Pulmonary artery endothelial cell (primary cell): ENCODE measurements at regions not wholly inside any gene's neighbourhood (a gene's known extent, or its start where the extent isn't known, plus 50 kb on each side); places are given as distances from the start of the nearest gene placed in this dataset.
"Not testable (repeated sequence)": the region's sequence is repeated elsewhere in the genome, so short reads cannot be mapped to it uniquely, and the experiment has no call there.

Experiments
- DNase-seq: peaks from one replicate; pipeline ENCODE4 v3.0.0-alpha.2; 2011; ENCODE audit warnings: low read depth, low spot score

- DNase-seq: no peak
Measured at GRCh38 chr12:30578426-30578825, 117.2 kb downstream of the IPO8 start.

DNA sequence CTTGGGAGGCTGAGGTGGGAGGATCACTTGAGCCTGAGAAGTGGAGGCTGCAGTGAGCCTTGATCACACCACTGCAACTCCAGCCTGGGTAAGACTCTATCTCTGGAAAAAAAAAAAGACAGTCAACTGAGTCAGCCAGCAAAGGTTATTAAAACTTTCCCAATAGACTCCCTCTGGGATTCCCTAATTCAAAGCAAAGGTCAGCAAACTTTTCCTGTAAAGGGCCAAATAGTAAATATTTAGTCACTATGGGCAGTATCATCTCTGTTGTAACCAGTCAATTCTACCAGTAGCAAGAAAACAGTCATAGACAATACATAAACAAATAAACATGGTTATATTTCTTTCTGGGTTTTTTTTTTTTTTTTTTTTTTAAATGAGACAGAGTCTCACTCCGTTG, 122.5 kb downstream of the IPO8 start:
- no peak for DNase-seq

- DNase-seq: no peak
Measured at GRCh38 chr12:30570211-30570890, 125.3 kb downstream of the IPO8 start.

- DNase-seq: no peak
Measured at GRCh38 chr12:30569426-30569825, 126.2 kb downstream of the IPO8 start.

DNA sequence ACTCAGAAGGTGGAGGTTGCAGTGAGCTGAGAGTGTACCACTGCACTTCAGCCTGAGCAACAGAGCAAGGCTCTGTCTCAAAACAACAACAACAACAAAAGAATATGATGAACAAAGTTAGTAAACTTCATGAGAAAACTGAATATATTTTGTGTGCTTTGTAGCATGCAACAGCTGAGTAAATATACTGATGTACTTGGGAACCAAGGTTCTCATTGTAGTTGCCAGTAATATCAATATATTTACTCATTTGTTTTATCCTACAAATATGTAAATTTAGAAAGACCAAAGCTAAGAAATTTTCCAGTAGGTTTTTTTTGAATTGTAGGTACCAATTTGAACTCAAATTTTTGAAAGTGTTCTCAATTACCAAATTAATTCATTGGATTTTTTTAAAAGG, 127.2 kb downstream of the IPO8 start:
- DNase-seq: no peak

GRCh38 chr12:30567082-30567481, 128.6 kb downstream of the IPO8 start:
- no peak for DNase-seq

DNA sequence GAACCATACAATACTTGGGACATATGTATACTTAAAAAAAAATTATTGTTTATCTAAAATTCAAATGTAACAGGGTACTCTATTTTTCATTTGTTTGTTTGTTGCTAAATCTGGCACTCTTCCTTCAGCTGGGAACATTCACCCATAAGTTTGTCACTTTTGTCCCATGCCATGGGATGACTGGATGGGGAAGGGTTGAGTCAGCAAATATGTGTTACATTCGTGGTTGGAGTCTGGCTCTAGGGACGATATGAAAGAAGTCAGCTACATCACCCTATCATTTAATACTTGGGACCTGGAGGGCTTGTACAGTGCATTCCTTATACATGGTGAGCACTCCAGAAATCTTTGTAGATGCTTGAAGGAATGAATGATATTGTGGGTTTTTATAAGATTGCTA, 131.3 kb downstream of the IPO8 start:
- DNase-seq: no peak

DNA sequence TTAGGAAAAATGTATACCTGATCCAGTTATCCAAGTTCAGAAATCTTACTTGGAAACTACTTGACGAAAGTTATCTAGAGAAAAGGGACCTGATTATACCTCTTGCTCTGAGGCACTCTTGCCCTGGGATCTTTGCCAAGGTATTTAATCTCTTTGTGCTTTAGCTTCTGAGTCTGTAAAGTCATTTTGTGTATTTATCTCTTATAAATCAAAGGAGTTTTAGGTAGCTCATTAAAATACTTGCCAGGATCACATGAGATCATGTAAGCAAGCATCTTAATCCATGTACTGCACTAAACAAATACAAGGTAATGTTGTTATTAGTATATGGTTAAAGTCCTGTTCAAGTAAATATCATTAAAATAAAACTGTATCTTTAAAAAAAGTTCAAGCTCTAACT, 147.5 kb downstream of the IPO8 start:
- no peak for DNase-seq

- no peak for DNase-seq
Measured at GRCh38 chr12:30546121-30546520, 149.5 kb downstream of the IPO8 start.

- not testable (repeated sequence) for DNase-seq
Measured at GRCh38 chr12:30544704-30545103, 151.0 kb downstream of the IPO8 start.

- DNase-seq: no peak
Measured at GRCh38 chr12:30537228-30537627, 158.4 kb downstream of the IPO8 start.

DNA sequence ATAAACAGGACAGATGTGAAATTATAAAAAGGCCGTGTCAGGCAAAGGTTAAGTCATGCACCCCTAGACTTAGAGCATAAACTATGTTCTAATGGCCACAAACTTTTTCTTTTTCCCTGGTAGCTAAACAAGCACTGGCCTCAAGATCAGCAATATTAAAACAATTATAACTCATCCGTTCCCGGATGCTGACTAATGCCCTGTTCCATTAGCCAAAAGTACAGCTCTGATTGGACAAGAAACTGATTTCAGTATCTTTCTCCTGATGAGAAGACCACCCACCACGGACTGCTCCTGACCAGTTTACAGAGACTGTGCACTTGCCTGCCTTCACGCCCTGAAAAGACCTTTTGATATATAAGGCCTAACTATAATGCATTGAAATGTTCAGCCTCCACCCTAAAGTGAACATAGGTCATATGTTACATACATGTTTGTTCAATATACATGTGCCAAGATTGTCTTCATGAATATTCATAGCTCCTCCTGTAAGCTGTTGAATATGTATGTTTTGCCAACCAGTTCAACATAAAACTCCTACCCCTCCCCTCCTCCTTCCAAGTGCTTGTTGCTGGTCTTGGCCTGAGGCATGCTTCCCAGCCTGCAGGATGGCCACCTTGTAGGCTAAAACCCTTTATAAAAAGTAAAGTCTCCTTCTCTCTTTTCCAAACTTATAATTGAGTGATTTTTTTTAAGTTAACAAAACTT, 162.0 kb downstream of the IPO8 start:
- DNase-seq: no peak

DNA sequence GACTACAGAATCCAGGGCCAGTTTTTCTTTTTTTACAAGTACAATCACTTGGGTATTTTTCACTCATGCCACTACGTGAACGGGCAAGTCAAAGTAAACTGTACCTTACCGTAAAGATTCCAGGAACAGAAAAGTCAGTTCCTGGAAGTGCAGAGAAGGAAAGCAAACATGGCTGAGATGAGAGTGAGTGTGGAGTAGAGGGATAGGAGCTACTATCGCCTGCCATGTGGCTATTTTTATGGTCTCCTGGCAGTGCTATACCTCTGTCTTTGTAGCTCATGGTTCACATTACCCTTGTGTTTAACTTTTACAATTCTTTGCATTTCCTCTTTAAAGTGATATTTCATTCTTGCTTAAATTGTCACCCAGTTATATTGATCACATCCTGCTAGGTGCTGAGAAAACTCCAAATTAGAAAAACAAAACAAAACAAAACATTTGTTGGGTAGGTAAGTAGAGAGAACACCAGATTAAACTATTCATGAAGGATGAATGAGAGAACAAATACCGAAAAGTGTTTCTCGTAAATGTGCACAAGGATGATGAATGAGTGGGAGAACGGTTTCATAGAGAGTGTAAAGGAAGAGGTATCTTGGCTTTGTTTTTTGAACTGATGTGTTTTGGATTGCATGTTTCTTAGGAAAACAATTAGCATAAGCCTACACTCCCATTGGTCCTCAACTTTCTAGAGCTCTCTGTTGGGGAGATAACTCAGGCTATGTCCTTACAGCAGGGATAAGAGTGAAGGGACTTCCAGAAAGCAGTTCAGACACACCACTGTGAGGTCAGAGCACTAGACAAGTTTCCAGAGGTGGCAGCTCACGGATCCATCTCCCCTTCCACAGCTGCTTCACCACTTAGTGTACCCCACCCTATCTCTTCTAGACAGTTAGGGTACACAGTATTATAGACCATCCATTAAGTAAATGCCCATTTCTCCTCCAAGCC, 163.7 kb downstream of the IPO8 start:
- no peak for DNase-seq

GRCh38 chr12:30529489-30530269, 166.0 kb downstream of the IPO8 start:
- DNase-seq: no peak

- DNase-seq: no peak
Measured at GRCh38 chr12:30525171-30525570, 170.5 kb downstream of the IPO8 start.

DNA sequence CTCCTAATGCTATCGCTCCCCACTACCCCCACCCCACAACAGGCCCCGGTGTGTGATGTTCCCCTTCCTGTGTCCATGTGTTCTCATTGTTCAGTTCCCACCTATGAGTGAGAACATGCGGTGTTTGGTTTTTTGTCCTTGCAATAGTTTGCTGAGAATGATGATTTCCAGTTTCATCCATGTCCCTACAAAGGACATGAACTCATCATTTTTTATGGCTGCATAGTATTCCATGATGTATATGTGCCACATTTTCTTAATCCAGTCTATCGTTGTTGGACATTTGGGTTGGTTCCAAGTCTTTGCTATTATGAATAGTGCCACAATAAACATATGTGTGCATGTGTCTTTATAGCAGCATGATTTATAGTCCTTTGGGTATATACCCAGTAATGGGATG, 175.4 kb downstream of the IPO8 start:
- DNase-seq: not testable (repeated sequence)

DNA sequence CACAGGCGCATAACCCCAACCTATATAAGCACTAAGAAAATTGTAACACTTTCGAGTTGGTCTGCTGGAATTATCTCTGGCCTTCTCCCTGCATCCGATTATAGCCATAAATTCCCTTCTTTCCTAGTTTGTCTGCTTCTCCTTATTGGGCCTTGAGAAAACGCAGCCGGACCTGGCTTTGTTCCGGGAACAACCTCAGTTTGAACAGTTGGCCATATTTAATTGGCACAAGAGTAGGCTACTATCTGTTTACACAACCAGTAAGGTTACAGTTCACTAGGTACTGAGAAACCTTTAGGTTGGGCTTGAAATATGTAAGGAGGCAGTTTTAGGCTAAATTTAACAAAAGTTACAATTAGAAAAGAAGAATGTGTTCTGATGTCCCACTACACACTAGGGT, 176.1 kb downstream of the IPO8 start:
- no peak for DNase-seq

- DNase-seq: no peak
Measured at GRCh38 chr12:30517320-30517719, 178.3 kb downstream of the IPO8 start.

- DNase-seq: no peak
Measured at GRCh38 chr12:30515351-30515750, 180.3 kb downstream of the IPO8 start.

DNA sequence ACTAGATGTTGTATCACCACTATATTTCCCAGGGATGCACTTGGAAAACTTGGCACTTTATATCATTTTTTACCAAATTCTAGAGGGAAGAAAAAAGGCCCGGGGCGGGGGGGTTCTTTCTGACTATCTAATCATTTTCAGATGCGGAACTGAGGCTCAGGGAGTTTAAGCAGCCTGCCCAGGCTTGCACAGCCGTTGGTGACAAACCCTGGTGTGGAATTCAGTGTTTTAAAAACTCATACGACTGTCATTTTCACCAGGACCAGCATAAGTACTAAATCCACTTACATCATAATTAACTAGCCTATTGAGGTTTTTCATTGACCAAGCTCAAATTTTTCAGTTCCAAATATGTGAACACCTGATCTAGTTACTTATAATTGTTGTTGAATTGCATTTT, 181.0 kb downstream of the IPO8 start:
- no peak for DNase-seq

DNA sequence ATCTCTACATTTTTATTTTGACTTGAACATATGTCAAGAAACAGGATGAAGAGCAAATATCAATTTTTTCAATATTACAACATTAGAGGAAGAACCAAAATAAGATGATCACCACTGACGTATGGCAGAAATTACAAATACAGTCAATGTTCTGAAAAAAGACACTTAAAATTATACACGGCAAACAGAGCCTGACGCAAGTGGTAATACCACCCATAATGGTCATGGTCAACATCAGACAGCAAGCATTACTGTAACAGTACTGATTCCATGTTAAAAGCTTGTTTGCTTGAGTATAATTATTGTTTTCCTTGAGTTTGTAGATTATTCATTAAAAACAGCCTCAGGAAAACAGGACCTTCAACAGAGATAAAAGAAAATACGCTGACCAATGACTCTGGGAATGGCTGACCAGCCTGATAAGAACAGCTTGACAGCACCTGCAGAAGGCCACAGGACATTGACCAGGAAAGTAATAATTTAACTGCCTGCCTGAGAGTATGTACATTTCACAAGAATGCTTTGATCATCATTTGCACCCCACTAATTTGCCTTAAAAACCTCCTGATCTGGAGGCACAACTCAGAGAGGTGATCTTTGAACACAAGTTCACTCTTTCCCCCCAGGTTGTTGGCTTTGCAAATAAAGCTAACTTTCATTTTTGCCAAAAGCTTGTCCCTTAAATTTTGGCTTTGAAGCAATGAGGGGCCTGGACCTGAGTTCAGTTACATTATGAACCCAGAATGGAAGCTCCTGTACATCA, 187.3 kb downstream of the IPO8 start:
- DNase-seq: no peak
